Femur (tissue), 1 donor: ENCODE measurements at regions not wholly inside any gene's neighbourhood (a gene's known extent, or its start where the extent isn't known, plus 50 kb on each side); places are given as distances from the start of the nearest gene placed in this dataset.
"Not testable (repeated sequence)": the region's sequence is repeated elsewhere in the genome, so short reads cannot be mapped to it uniquely, and the experiment has no call there.

Experiments
- DNase-seq: peaks from one replicate; pipeline ENCODE4 v3.0.0-alpha.2; 2017

- DNase-seq, result no peak
Measured at GRCh38 chr5:91499943-91500531, 116.9 kb upstream of the ARRDC3 start.

- DNase-seq, result no peak
Measured at GRCh38 chr5:91495699-91496098, 112.6 kb upstream of the ARRDC3 start.

GRCh38 chr5:91494447-91494996 lies 111.4 kb upstream of the ARRDC3 start:
- DNase-seq, result no peak

- DNase-seq, result no peak
Measured at GRCh38 chr5:91493086-91493485, 110.0 kb upstream of the ARRDC3 start.

GRCh38 chr5:91491229-91491628 lies 108.1 kb upstream of the ARRDC3 start:
- DNase-seq, result no peak

- no peak for DNase-seq
Measured at GRCh38 chr5:91490316-91490715, 107.2 kb upstream of the ARRDC3 start.

GRCh38 chr5:91487420-91487819 lies 104.3 kb upstream of the ARRDC3 start:
- no peak for DNase-seq

- no peak for DNase-seq
Measured at GRCh38 chr5:91486638-91487037, 103.5 kb upstream of the ARRDC3 start.

GRCh38 chr5:91484662-91485061 lies 101.5 kb upstream of the ARRDC3 start:
- no peak for DNase-seq

- not testable (repeated sequence) for DNase-seq
Measured at GRCh38 chr5:91479376-91479775, 96.3 kb upstream of the ARRDC3 start.

GRCh38 chr5:91478096-91478495 lies 95.0 kb upstream of the ARRDC3 start:
- no peak for DNase-seq

- DNase-seq, result no peak
Measured at GRCh38 chr5:91477408-91477807, 94.3 kb upstream of the ARRDC3 start.

GRCh38 chr5:91474201-91474600 lies 91.1 kb upstream of the ARRDC3 start:
- no peak for DNase-seq

GRCh38 chr5:91472631-91473030 lies 89.5 kb upstream of the ARRDC3 start:
- DNase-seq, result no peak

- DNase-seq, result no peak
Measured at GRCh38 chr5:91469517-91470165, 86.5 kb upstream of the ARRDC3 start.

- DNase-seq, result no peak
Measured at GRCh38 chr5:91468651-91469422, 85.7 kb upstream of the ARRDC3 start.

- DNase-seq, result no peak
Measured at GRCh38 chr5:91464886-91465646, 81.9 kb upstream of the ARRDC3 start.

- no peak for DNase-seq
Measured at GRCh38 chr5:91457681-91458058, 74.6 kb upstream of the ARRDC3 start.

GRCh38 chr5:91456928-91457680 lies 74.0 kb upstream of the ARRDC3 start:
- DNase-seq, result no peak

GRCh38 chr5:91449083-91449482 lies 66.0 kb upstream of the ARRDC3 start:
- DNase-seq, result no peak

- not testable (repeated sequence) for DNase-seq
Measured at GRCh38 chr5:91448079-91448478, 65.0 kb upstream of the ARRDC3 start.

GRCh38 chr5:91446880-91447279 lies 63.8 kb upstream of the ARRDC3 start:
- not testable (repeated sequence) for DNase-seq
